PC-3 (cell line): ENCODE measurements at regions not wholly inside any gene's neighbourhood (a gene's known extent, or its start where the extent isn't known, plus 50 kb on each side); places are given as distances from the start of the nearest gene placed in this dataset.

Source experiments
- ATAC-seq: fragments of 200-7000 bp; cut with Tn5 transposase; 2 replicates; pipeline ENCODE4 v1.9.1; 2020; ENCODE audit warnings: mild to moderate bottlenecking, moderate library complexity
- BruUV-seq: library from RNA; stranded (reverse); fragments of 400-500 nt; replicated peaks from 2 replicates; lab custom pipeline; 2021; lab: Mats Ljungman, UMichigan
- CTCF ChIA-PET: fragments of 300-600 bp; sonication (Branson Sonifier 250); formaldehyde crosslinking; loops from one replicate; lab custom pipeline; 2022; ENCODE audit warnings: antibody characterized with exemption; lab: Charles Lee
- POLR2A ChIA-PET: fragments of 300-600 bp; sonication (Branson Sonifier 250); formaldehyde crosslinking; loops from one replicate; lab custom pipeline; 2022; ENCODE audit warnings: antibody characterized with exemption; ENCODE audit not compliant: unreplicated experiment; lab: Charles Lee
- DNase-seq: peaks from one replicate; pipeline ENCODE4 v3.0.0-alpha.2; 2015
- H2AFZ ChIP-seq: fragments of 300-600 bp; sonication (generic); 2 replicates; pipeline ENCODE4 v1.6.0; 2016; ENCODE audit warnings: antibody characterized with exemption, low read length
- H3F3A ChIP-seq: fragments of 300-600 bp; sonication (generic); one replicate; pipeline ENCODE4 v1.6.0; 2017; ENCODE audit warnings: antibody characterized with exemption, low read length, control low read depth, mild to moderate bottlenecking; ENCODE audit not compliant: unreplicated experiment
- H3K27ac ChIP-seq: fragments of 300-600 bp; sonication (generic); 2 replicates; pipeline ENCODE4 v1.5.1; 2016; ENCODE audit warnings: mild to moderate bottlenecking, low read length
- H3K27me3 ChIP-seq: fragments of 300-600 bp; sonication (generic); 2 replicates; pipeline ENCODE4 v1.6.1; 2016; ENCODE audit warnings: low read length, mixed read lengths
- H3K36me3 ChIP-seq: fragments of 300-600 bp; sonication (generic); 2 replicates; pipeline ENCODE4 v1.6.1; 2016; ENCODE audit warnings: low read depth, mixed run types, low read length, mixed read lengths
- H3K4me1 ChIP-seq: fragments of 300-600 bp; sonication (generic); 2 replicates; pipeline ENCODE4 v1.5.1; 2016; ENCODE audit warnings: low read length; ENCODE audit not compliant: insufficient read depth
- H3K4me2 ChIP-seq: fragments of 300-600 bp; sonication (generic); 2 replicates; pipeline ENCODE4 v1.6.0; 2016; ENCODE audit warnings: low read length
- H3K4me3 ChIP-seq: fragments of 300-600 bp; sonication (generic); 2 replicates; pipeline ENCODE4 v1.5.1; 2016; ENCODE audit warnings: mild to moderate bottlenecking, low read length, mixed read lengths
- H3K79me2 ChIP-seq: fragments of 300-600 bp; sonication (generic); 2 replicates; pipeline ENCODE4 v1.6.1; 2017; ENCODE audit warnings: low read length, mixed read lengths
- H3K9ac ChIP-seq: fragments of 300-600 bp; sonication (generic); 2 replicates; pipeline ENCODE4 v1.6.0; 2016; ENCODE audit warnings: mild to moderate bottlenecking, low read length
- H3K9me2 ChIP-seq: fragments of 300-600 bp; sonication (generic); replicated peaks from 2 replicates; pipeline ENCODE4 v1.6.1; 2016; ENCODE audit warnings: mixed run types, low read length, mixed read lengths
- H3K9me3 ChIP-seq: fragments of 300-600 bp; sonication (generic); 2 replicates; pipeline ENCODE4 v1.6.1; 2016; ENCODE audit warnings: low read length, mixed read lengths
- H4K20me1 ChIP-seq: fragments of 300-600 bp; sonication (generic); 2 replicates; pipeline ENCODE4 v1.6.1; 2016; ENCODE audit warnings: low read length, mixed read lengths
- CTCF ChIP-seq: fragments of 300-600 bp; sonication (generic); conservative IDR thresholded peaks from 2 replicates; pipeline ENCODE4 v1.5.1; 2017; ENCODE audit warnings: antibody characterized with exemption, low read depth, mild to moderate bottlenecking, low read length
- EZH2 ChIP-seq: fragments of 300-600 bp; sonication (generic); IDR thresholded peaks from one replicate; pipeline ENCODE4 v1.6.1; 2017; ENCODE audit warnings: antibody characterized with exemption, mild to moderate bottlenecking, low read length; ENCODE audit not compliant: unreplicated experiment
- EZH2phosphoT487 ChIP-seq: fragments of 300-600 bp; sonication (generic); IDR thresholded peaks from 2 replicates; pipeline ENCODE4 v1.6.1; 2018; ENCODE audit warnings: mild to moderate bottlenecking, antibody characterized with exemption, low read length, borderline replicate concordance
- intact Hi-C: fragments of 100-400 bp; cut with micrococcal nuclease; formaldehyde crosslinking; loops from 2 replicates; pipeline ENCODE4 v1.9.0; 2023

DNA sequence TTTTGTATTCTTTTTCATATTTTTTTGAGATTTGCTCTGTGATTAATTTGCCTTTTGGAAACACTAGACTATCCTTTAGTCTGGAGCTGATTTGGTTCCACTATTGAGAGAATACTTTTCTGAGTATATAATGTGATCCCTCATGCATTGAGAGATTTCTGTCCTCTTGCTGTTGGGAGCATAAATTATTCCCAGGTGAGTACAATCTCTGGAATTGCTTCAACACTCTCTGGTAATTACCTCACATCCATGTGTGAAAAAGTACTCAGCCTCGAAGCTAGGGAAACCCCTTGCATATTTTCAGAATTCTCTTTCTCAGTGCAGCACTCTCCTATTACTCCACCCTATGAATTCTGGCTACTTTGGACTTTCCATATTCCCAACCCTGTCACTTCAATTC lies 550.0 kb downstream of the RAPGEF2 start:
- Histone ChIP-seq H3K36me3 (no peaks in the 10 kb centered on the region), H3K79me2 (no peaks in the 10 kb centered on the region), H3K27ac (no peak overlapping the region), H3K27me3 (no peaks in the 10 kb centered on the region), H3K9me2 (no peaks in the 10 kb centered on the region), H3K4me1 (no peaks in the 10 kb centered on the region), H3K9ac (no peak overlapping the region), H3K9me3 (no peaks in the 10 kb centered on the region), H3K4me2 (no peak overlapping the region), H3K4me3 (no peak overlapping the region), H2AFZ (no peak overlapping the region), H4K20me1 (no peaks in the 10 kb centered on the region), H3F3A (no peaks in the 10 kb centered on the region)
- ATAC-seq (no peak), DNase-seq (no peak)
- CTCF ChIA-PET, result no interaction called here
- no peak for TF ChIP-seq CTCF
- TF ChIP-seq EZH2, result no peak
- TF ChIP-seq EZH2phosphoT487, result no peak
- POLR2A ChIA-PET, result no interaction called here
- BruUV-seq, result no TSS peak
- intact Hi-C loops, result no loop called here

DNA sequence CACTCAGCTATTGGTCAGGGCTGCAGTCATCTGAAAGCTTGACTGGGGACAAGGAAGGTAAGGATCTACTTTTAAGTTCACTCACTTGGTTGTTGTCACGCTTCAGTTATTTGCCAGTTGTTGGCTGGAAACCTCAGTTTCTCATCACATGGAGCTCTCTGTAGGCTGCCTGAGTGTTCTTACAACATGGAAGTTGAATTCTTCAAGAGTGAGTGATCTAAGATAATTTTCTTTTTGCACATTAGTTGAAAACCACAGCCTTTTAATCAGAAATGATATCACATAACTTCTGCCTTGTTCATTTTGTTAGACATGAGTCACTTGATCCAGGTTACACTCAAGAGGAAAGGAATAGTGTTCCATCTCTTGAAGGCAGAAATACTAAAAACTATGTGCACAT lies 552.7 kb downstream of the RAPGEF2 start:
- no TSS peak for BruUV-seq
- ATAC-seq (peak; percentile 49), DNase-seq (peak; percentile 53)
- intact Hi-C loops, result no loop called here
- Histone ChIP-seq H3K27ac (no peak overlapping the region), H3K4me1 (no peaks in the 10 kb centered on the region), H3K4me3 (no peak overlapping the region), H4K20me1 (no peaks in the 10 kb centered on the region), H2AFZ (no peak overlapping the region), H3K4me2 (no peak overlapping the region), H3K9me3 (no peaks in the 10 kb centered on the region), H3K36me3 (no peaks in the 10 kb centered on the region), H3K9me2 (no peaks in the 10 kb centered on the region), H3F3A (no peaks in the 10 kb centered on the region), H3K9ac (no peak overlapping the region), H3K27me3 (no peaks in the 10 kb centered on the region), H3K79me2 (no peaks in the 10 kb centered on the region)
- ChIA-PET POLR2A (no interaction called here), CTCF (no interaction called here)
- TF ChIP-seq EZH2phosphoT487 (no peak), EZH2 (no peak)

DNA sequence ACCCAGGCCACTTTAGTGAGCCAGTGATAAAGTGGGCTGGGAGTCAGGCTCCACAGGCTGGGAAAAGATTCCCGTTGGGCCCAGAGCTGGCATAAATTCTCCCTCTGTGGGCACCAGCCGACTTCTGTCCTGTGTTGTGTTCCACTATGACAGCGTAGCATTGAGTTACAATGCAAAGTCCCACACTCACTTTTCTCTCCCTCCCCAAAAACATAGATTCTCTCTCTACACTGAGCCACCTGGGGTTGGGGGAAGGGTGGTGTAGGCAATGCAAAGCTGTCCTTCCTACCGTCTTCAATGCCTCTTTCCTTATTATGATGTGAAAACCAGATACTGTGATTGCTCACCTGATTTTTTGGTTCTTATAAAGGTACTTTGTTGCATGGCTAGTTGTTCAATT lies 566.2 kb downstream of the RAPGEF2 start:
- Histone ChIP-seq H3K27ac (no peak overlapping the region), H3K27me3 (no peaks in the 10 kb centered on the region), H3K9me2 (no peaks in the 10 kb centered on the region), H3K9me3 (no peaks in the 10 kb centered on the region), H2AFZ (no peak overlapping the region), H3K9ac (no peak overlapping the region), H3K4me2 (no peak overlapping the region), H3F3A (no peaks in the 10 kb centered on the region), H3K4me3 (no peak overlapping the region), H3K79me2 (no peaks in the 10 kb centered on the region), H4K20me1 (no peaks in the 10 kb centered on the region), H3K36me3 (no peaks in the 10 kb centered on the region), H3K4me1 (no peaks in the 10 kb centered on the region)
- DNase-seq (no peak), ATAC-seq (no peak)
- intact Hi-C loops, result no loop called here
- POLR2A ChIA-PET, result no interaction called here
- TF ChIP-seq EZH2phosphoT487, result no peak
- CTCF ChIA-PET, result no interaction called here
- BruUV-seq, result no TSS peak

DNA sequence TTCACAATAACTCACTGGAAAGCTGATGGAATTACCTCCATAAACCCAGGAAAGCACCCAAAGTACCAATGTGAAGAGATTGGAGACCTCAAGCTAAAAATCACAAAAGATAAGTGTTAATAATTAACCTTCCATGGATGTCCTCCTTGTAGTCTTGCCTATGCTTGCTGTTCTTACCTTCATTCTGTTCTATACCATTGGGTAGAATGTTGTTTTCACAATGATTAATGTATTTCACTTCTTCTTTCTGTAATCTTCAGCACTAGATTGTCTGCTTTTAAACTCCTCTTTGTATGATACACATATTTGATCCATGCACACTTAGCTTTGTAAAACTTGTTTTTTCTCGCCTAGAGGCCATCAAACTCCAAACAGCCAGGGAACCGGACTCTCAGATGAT lies 570.3 kb downstream of the RAPGEF2 start:
- no peaks in the 10 kb centered on the region for H3K27me3 ChIP-seq
- H3K9ac ChIP-seq, result no peak overlapping the region
- no peaks in the 10 kb centered on the region for H3F3A ChIP-seq
- H2AFZ ChIP-seq, result no peak overlapping the region
- no peak for TF ChIP-seq EZH2phosphoT487
- TF ChIP-seq EZH2, result no peak
- no peak for TF ChIP-seq CTCF
- ChIA-PET CTCF (no interaction called here), POLR2A (no interaction called here)
- DNase-seq (no peak), ATAC-seq (no peak)
- H3K27ac ChIP-seq, result no peak overlapping the region
- intact Hi-C loops, result no loop called here
- H3K79me2 ChIP-seq, result no peaks in the 10 kb centered on the region
- H3K4me3 ChIP-seq, result no peak overlapping the region
- no TSS peak for BruUV-seq
- H3K4me1 ChIP-seq, result no peaks in the 10 kb centered on the region
- no peaks in the 10 kb centered on the region for H3K36me3 ChIP-seq
- H4K20me1 ChIP-seq, result no peaks in the 10 kb centered on the region
- no peaks in the 10 kb centered on the region for H3K9me3 ChIP-seq
- H3K9me2 ChIP-seq, result no peaks in the 10 kb centered on the region
- H3K4me2 ChIP-seq, result no peak overlapping the region
